HEK293T (cell line): ENCODE measurements at regions not wholly inside any gene's neighbourhood (a gene's known extent, or its start where the extent isn't known, plus 50 kb on each side); places are given as distances from the start of the nearest gene placed in this dataset.

Source experiments
- BHLHE40 ChIP-seq: fragments of 450-650 bp; IDR thresholded peaks from 2 replicates; pipeline ENCODE4 v1.6.1; 2016; ENCODE audit warnings: mild to moderate bottlenecking, moderate library complexity, borderline replicate concordance
- ELF4 ChIP-seq: fragments of 450-650 bp; IDR thresholded peaks from 2 replicates; pipeline ENCODE4 v1.6.1; 2017; ENCODE audit warnings: antibody characterized with exemption
- FOXA1 ChIP-seq: fragments of 450-650 bp; IDR thresholded peaks from 2 replicates; pipeline ENCODE4 v1.6.1; 2016; ENCODE audit warnings: mild to moderate bottlenecking
- LEF1 ChIP-seq: fragments of 450-650 bp; IDR thresholded peaks from 2 replicates; pipeline ENCODE4 v1.6.1; 2017; ENCODE audit warnings: mild to moderate bottlenecking, borderline replicate concordance
- TARDBP ChIP-seq: fragments of 450-650 bp; IDR thresholded peaks from 2 replicates; pipeline ENCODE4 v1.6.1; 2016

DNA sequence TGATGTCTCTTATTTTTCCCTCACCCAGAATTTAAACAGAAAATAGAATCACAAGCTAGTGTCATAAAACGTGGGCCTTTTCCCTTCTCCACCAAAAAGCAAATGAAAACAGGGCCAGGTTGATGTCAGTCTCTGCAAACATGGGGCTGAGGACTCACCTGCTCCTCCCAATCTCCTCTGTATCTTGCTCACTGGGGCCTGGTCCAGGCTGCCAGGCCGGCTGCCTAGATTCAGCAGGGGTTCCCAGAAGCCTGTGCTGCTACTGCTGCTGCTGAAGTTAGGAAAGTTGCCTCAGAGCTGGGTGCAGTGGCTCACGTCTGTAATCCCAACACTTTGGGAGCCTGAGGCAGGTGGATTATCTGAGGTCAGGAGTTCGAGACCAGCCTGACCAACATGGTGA, 84.3 kb downstream of the PCDH1 start:
- TF ChIP-seq TARDBP (no peak), ELF4 (no peak), BHLHE40 (no peak), FOXA1 (no peak), LEF1 (no peak)
